GM21390 (cell line): ENCODE measurements at regions not wholly inside any gene's neighbourhood (a gene's known extent, or its start where the extent isn't known, plus 50 kb on each side); places are given as distances from the start of the nearest gene placed in this dataset.
"Not testable (repeated sequence)": the region's sequence is repeated elsewhere in the genome, so short reads cannot be mapped to it uniquely, and the experiment has no call there.

Source experiments
- ATAC-seq: cut with Tn5 transposase; IDR thresholded peaks from one replicate; pipeline ENCODE4 v1.9.1; 2021; ENCODE audit not compliant: unreplicated experiment

DNA sequence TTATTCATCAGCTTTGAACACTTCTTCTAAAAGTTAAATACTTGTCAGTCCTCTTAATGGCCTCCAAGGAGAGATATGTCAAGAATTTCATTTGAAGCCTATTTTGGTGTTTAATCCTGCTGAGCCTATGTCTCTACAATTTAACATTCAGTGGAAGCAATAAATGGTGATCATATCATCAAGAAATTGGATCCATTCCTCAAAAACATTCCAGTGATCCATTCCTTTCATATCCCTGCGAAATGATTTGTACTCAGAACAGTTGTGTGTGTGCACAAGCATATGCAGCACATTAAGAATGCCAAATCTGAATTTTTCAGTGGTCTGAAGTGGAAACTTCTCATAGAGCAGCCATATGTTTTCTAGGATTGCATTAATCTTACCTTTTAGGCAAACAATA lies 373.7 kb upstream of the SYT1 start:
- ATAC-seq, result no peak

DNA sequence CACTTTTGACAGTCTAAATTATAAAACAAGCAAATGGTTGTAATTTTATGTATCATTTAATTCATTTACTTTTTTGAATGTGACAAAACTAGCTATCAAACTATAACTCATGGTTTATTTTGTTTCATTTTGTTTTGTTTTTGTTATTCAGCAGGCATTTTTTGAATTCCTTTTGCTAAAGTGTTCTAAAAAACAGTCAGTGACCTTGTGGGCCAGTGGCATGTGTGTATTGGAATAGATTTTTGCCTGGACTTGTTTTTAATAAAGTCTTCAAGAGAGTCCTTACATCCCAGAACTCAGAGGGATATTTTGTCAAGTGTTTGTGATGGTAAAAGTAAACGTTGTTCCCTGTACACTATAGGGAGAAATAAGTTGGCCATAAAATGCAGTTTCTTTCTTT lies 369.7 kb upstream of the SYT1 start:
- no peak for ATAC-seq

DNA sequence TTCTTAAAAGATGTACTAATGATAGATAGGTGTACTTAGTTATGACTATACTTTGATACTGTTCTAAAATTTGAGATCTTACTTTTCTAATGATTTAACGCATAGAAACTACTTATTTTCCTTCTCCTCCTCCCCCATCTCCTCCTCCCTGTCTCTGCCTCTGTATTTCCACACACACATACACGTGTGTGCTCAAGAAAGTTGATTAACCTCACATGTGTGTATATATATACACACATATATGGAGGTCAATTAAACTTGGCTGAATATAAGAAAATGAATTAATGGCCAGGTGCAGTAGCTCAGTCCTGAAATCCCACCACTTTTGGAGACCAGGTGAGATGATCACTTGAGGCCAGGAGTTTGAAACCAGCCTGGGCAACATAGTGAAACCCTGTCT lies 362.7 kb upstream of the SYT1 start:
- ATAC-seq, result no peak

DNA sequence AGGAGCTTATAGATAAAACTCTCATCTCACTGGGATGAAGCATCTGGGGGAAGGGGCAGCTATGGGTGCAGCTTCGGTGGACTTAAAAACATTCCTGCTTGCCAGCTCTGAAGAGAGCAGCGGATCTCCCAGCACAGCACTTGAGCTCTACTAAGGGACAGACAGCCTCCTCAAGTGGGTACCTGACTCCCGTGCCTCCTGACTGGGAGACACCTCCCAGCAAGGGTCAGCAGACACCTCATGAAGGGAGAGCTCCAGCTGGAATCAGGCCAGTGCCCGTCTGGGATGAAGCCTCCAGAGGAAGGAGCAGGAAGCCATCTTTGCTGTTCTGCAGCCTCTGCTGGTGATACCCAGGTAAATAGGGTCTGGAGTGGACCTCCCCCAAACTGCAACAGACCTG lies 345.2 kb upstream of the SYT1 start:
- no peak for ATAC-seq

DNA sequence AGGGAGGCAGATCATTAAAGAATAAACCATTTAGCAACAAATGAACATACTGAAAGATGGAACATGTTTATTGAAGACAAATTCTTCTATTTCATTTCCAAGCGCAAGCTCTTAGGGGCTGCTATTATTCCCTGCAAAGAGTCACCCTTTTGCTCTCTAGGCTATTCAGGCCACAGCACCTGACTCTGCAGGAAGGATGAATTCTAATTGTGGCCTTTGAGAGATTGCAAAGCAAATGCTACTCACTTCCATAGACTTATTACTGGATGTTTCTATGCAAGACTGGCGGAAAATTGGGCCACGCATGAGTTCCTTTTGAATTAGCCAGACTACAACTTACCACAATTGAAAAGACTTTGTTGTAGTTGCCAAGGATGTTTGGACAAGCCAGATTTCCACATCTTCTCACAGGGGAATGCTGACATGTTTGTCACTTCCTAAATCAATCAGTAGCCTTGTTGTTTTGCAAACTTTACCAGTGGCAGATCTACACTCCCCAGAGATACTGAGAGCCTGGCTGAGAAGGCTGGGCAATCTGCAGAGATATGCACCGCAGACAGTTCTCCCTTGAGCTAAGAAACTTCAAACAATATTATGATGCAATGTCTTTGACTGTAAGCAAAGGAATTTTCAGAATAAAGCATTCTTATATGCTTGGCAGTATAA lies 334.3 kb upstream of the SYT1 start:
- no peak for ATAC-seq

DNA sequence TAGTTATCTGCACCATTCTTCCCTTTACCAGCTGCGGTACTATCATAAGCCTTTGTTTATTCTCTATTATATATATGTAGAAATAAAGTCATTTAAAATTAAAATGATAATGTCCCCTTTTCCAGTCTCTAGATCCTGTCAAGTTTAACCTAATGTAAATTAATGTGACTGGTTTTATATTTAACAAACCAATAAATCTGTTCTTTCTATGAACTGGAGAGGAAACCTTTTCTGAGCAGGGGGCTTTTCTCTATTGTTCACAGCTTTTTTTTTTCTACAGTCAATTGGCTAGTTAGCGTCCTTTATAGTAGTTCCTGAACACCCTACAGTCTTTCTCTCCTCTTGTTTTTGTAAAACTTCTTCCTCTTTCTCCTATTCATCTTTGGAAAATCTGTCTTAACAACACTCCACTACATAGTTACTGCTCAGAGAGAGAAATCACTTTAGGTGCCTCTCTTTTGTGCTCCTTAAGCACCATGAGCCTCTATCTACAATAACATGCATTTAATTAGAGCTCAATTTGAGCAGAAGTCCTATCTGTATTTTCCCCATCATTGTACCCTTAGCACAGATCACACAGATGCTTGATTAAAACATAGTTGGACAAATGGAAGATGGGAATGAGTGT lies 332.6 kb upstream of the SYT1 start:
- ATAC-seq, result no peak

DNA sequence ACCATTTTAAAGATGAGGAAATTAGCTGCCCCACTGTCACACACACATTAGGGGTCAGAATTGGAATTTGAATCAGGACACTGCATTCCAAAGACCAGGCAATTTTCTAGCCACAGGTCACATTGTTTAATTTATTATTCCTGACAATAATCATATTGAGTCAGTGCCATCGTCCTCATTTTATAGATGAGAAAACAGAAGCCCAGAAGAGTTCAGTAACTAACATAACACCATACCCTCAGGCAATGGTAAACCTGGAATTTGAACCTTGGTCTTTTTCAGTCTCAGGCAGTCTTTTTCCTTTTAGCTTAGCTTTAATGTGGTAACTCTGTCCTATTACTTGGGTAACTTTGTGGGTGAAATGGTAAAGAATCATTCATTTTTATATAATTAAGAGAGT lies 330.3 kb upstream of the SYT1 start:
- ATAC-seq, result no peak

DNA sequence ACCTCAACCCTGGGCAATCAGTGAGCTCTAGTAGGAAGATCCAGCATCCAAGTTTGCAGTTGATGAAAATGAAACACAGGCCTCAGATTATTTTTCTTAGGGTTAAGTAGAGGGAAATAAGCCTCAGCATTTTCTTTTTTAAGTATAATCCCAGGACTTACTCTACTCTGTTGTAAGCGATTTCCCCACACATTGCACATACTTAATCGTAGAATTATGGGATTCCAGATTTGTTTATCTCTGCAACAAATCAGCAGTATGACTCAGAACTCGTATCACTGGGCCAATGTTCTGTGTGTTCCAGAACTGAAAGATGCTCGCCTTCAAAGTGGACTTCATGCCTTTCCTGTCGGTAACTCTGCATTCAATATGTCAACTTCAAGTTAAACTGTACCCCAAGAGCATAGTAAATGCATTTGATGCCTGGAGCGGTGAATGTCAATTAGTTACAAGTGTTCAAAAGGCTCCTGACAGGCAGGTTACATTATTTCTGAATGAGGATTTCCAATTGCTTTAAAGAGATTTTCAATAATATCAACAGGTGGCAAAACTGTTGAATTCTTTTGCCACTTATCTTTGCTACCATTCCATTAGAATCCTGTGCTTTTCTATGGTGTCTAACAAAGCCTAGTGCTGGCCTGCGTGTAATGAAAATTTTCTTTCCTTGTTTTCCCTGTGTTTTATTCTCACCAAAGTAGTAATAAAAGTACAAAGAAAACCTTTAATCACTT lies 323.8 kb upstream of the SYT1 start:
- ATAC-seq, result no peak

DNA sequence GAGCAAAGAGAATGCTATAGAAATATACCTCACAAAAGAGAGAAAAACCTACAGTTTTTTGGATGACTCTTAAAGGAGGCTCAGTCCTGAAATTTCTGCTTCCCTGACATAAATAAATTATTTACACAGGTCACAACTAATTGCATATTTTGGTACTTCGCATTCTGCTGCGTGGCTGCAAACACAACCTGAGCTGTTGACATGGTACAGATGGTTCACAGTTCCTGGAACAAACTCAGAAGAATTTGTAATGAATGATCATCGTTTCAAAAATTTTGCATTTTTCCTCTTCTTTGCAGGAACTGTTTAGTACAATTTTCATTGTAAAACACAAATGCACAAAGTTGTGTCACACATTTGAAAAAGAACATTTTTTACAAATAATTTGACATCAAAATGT lies 313.7 kb upstream of the SYT1 start:
- ATAC-seq, result no peak

DNA sequence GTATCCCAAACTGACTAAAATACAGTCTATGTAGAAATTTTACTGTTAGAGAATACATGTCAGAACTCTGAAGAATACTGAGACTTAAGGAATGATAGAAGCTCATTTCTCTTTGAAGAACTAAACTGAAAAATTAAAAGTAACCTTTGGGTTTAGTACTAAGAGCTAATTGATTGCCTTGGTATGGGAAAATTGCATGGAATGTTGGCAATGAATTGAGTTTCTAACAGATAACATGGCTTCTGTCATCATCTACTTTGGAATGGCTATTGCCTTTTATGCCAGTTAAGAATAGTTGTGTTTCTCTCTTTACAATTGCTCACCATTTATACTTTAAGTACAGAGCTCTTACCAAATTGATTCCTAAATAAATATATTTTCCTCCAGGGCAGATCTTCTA lies 308.8 kb upstream of the SYT1 start:
- no peak for ATAC-seq

DNA sequence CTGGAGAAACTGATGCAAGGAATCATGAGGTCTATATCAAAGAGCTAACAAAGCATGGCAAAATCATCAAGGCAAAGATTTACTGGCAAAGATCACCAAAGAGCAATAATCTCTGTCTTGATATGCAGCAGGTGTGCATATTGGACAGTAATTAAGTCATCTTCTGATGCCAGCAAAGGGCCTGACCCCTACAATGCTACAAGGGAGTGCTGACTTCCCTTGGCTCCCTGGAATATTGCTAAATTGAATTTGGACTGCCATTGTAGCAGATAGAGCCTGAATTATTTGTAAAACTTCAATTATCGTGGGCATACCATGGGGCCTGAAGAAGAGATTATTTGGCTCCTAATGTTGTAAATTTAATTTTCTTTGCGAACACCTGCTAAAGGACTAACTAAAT lies 307.9 kb upstream of the SYT1 start:
- no peak for ATAC-seq

DNA sequence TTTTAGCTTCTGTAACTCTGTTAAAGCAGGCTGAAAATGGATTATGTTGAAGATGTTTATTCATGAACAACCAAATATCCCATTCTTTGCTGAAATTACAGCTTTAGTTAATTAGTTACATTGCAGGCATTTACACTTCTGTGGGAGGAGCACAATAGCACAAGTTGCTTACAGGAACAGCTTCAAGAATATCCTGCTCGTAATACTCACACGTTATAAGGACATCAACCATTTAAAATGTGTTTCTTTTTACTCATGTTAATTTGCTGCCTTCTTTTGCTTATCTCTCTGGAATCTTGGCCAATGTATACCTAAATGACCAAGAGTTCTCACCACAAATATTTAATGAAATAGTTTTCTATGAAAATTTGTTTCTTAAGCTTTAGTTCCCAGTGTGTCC lies 305.2 kb upstream of the SYT1 start:
- ATAC-seq, result no peak

DNA sequence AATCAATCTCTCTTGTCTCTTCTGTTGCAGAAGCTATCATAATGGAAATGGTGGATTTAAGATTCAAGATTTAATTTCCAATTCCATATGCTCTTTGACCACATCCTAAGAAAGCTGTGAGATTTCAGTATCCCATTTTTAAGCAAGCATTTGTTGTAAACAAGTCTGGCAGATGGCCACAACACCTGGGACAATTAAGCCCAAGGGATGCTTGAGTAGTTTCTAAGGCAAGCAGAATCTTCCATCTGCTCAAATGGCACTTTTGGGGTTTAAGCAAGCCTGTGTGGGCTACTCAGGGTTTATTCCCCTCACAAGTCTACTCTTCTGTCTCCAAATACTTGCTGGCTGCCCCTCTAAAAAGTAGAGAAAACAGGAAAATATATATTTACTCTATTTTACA lies 304.7 kb upstream of the SYT1 start:
- ATAC-seq, result no peak

DNA sequence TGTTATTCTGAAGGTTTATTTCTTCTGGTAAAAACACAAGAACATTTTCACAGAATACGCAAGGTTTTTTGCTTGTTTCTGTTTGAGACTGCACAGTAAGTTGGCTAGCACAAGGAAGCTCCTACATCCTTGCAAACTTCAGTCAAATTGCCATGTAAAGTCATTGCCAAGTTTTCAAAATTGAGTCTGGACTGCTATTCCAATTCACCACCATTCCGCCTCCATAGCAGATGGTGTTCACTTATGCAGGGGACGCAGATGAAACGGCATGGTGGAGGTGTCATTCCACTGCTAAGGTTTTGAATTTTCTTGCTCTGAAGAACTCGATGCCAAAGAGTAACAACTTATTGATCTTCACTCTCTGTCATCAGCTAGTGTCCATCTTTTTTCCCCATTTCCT lies 303.9 kb upstream of the SYT1 start:
- no peak for ATAC-seq

DNA sequence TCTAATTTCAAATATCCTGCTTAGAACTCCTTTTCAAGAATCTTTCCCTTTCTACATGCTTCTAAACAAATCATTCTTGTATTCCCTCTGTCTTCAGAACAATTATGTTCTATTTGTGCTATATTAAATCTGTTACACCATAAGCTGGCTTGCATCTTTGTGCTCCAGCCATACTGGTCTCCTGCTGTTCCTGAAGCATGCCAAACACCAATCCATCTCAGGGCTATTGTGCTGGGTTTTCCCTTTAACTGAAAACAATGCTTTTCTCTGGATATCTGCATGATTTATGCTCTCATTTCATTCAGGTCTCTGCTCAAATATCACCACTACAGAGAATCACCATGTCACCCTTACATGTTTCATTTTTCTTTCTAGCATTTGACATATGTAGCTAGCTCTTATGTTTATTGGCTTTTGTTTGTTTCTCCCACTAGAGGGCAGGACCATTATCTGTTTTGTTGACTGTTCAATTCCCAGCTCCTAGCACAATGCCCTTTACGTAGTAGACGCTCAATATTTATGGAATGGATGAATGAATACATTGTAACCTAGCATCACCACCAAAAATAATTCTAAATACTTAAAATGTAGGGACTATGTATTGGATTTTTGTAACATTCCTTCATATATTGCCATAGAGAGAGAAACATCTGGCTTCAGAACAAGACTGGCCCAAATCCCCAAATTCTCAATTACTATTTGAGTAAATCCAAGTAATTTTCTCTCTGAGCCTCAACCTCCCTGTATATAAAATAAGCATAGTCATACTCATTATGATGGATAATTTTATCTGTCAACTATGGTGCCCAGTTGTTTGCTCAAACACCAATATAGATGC lies 302.0 kb upstream of the SYT1 start:
- no peak for ATAC-seq

DNA sequence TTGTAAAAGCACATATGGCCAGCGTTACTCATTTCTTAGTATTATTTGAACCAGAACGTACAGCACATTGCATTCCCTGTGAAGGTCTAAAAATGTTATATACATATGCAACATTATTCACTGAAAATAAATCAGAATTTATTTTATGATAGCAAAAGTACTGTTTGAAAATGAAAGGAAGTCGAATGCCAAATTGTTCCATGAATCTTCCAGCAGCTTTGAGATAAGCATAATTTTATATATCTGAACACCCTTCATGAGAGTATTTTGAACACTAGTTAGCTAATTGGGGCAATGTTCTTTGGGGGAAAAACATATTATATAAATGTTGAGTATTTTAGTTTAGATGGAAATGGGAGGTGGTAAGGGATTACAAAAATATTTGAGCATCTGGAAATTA lies 300.7 kb upstream of the SYT1 start:
- no peak for ATAC-seq

DNA sequence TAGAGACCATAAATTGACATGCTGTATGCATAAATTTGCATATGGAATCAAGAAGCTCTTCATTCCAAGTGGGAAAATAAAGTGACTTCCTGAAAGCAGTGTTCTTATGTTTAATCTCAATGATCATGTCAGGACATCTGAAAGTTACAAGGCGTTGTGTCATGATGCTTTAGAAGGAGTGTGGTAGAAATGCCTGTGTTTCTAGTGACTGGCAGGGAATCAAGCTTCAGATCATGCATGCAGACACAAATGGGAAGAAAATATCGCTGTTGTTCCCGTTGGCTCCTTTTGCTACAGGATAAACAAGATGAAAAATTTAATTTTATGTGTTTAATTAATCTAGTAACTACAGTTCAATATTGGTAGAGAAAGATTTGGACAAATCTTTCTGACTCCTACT lies 298.1 kb upstream of the SYT1 start:
- ATAC-seq, result no peak

DNA sequence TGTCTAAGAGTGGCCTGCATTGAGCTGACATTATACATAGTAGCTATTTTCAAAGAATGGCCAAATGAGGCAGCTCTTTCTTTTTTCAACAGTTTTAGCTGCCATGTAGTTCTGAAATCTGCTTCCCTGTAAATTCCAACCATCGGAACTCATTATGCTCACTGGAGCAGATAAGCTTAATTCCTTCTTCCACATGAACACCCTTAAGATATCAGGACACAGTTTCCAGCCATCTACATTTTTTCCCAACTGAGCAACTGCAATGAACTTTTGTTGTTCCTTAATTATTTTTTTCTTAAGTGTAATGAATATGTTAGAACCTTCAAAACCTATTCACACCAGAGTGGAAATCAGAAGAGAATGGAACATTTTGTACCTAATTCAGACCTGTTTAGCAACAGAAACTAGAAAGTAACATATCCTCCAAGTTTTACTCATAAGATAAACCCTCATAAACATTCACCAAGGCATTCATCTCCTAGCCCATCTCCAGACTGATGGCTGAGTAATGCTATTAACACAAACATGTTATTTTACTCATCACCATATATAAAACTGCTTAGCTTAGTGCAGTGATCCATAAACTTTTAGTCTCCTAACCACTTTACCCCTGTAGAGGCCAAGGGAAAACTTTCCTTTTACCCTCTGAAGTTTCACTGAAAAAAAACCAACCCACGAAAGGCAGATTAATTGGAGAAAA lies 296.1 kb upstream of the SYT1 start:
- ATAC-seq, result no peak

DNA sequence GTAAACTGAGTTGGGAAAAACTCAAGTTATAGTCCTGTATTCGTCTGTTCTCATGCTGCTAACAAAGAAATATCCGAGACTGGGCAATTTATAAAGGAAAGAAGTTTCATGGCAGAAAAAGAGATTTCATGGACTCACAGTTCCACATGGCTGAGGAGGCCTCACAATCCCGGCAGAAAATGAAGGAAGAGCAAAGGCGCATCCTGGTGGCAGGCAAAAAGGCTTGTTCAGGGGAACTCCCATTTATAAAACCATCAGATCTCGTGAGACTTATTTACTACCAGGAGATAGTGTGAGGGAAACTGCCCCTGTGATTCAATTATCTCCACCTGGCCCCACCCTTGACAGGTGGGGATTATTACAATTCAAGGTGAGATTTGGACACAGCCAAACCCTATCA lies 292.6 kb upstream of the SYT1 start:
- no peak for ATAC-seq

DNA sequence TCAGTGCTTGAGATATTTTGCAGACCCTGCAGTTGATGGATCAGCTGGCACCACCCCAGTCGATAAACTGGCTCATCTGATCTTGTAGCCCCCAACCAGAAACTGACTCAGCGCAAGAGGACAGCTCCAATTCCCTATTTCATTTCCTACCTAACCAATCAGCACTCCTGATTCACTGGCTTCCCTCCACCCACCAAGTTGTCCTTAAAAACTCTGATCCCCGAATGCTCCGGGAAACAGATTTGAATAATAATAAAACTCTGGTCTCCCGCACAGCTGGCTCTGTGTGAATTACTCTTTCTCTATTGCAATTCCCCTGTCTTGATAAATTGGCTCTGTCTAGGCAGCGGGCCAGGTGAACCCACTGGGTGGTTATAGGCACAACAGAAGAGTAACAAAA lies 289.4 kb upstream of the SYT1 start:
- ATAC-seq, result not testable (repeated sequence)

DNA sequence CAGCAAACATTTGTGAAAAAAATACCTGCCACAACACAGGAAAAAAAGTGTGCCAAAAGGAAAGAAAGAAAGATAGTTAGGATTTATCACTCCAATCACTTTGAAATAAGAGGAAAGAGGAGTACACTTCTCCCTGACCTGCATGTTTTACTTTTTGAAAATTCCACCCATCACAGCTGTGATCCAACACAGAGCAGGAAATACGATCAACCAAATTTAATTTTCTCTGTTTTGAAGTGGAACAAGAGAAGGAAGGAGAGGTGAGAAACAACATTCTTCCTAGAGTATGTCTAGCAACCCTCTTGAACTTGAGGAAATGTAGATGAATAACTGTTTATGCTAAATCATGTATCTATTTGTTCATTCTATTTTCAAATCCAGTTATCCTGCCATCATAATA lies 284.7 kb upstream of the SYT1 start:
- ATAC-seq, result no peak
